Tibial nerve (tissue), 4 donors: ENCODE measurements at regions not wholly inside any gene's neighbourhood (a gene's known extent, or its start where the extent isn't known, plus 50 kb on each side); places are given as distances from the start of the nearest gene placed in this dataset.

Source experiments
- DNase-seq, 2 donors: peaks; one replicate each; pipeline ENCODE4 v3.0.0-alpha.2; 2019; ENCODE audit warnings: low spot score in 2 of 2
- H3K27ac ChIP-seq, 4 donors: fragments of 200-600 bp; sonication (generic) in 3 of 4; one replicate each; pipeline ENCODE4 v1.5.1; 2017 to 2019; ENCODE audit warnings: mild to moderate bottlenecking in 1 of 4
- H3K27me3 ChIP-seq, 2 donors: fragments of 200-600 bp; sonication (generic) in 1 of 2; one replicate each; pipeline versions ENCODE4 v1.5.1 to v1.6.0; 2017 to 2019
- H3K36me3 ChIP-seq, 3 donors: fragments of 200-600 bp; sonication (generic); one replicate each; pipeline ENCODE4 v1.5.1; 2018 to 2019
- H3K4me1 ChIP-seq, 4 donors: fragments of 200-600 bp; sonication (generic) in 3 of 4; one replicate each; pipeline ENCODE4 v1.5.1; 2017 to 2019
- H3K4me3 ChIP-seq, 4 donors: fragments of 200-600 bp; sonication (generic) in 3 of 4; one replicate each; pipeline ENCODE4 v1.5.1; 2017 to 2019; ENCODE audit warnings: mild to moderate bottlenecking in 1 of 4, moderate library complexity in 1 of 4
- H3K9me3 ChIP-seq, 4 donors: fragments of 200-600 bp; sonication (generic) in 3 of 4; one replicate each; pipeline ENCODE4 v1.5.1; 2017 to 2019
- EP300 ChIP-seq, 2 donors: sonication (generic); formaldehyde crosslinking; IDR thresholded peaks; one replicate each; pipeline ENCODE4 v1.6.1; 2017; ENCODE audit warnings: antibody characterized with exemption in 2 of 2, mild to moderate bottlenecking in 1 of 2
- POLR2A ChIP-seq, 2 donors: fragments of 450-650 bp; IDR thresholded peaks; one replicate each; pipeline ENCODE4 v1.6.1; 2017; ENCODE audit warnings: antibody characterized with exemption in 2 of 2, mild to moderate bottlenecking in 2 of 2, moderate library complexity in 2 of 2
- WGBS, 2 donors: methylation state at CpG; one replicate each; pipeline ENCODE4 v1.1.5; 2018; 5-methylcytosine and 5-hydroxymethylcytosine counted together
- TF ChIP-seq, protein P1 (sequence below), 5 experiments: fragments of 200-600 bp in 3 of 5; fragments of 450-650 bp in 2 of 5; sonication (generic) in 3 of 5; IDR thresholded peaks; one replicate each; pipeline ENCODE4 v1.5.1; 2016 to 2019; ENCODE audit warnings: antibody characterized with exemption in 5 of 5, mild to moderate bottlenecking in 3 of 5, moderate library complexity in 2 of 5

DNA sequence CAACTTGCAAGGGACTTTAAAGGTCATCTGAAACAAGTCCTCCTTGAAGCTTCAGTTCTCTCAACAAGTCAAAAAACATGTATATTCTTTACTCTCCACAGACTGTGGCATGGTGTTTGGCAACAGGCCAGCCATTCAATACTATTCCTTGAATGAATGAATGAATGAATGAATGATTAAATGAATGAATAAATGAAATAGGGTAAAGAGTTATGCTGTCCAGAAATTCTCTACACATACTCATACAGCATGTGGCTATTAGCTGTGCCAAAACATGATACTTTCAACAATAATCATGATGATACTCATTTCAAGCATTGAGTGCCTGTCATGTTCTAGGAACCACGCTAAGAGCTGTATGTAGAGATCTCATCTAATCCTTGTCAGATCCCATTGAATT is 356.1 kb downstream of the BARHL2 start:
- WGBS, 2 donors = 92 to 97% methylated on average over 1 of the region's 1 CpG
- DNase-seq = no peak
- H3K27ac ChIP-seq = no peak overlapping the region
- no peaks in the 10 kb centered on the region for H3K27me3 ChIP-seq
- no peaks in the 10 kb centered on the region for H3K36me3 ChIP-seq
- no peaks in the 10 kb centered on the region for H3K9me3 ChIP-seq
- H3K4me3 ChIP-seq = no peak overlapping the region
- H3K4me1 ChIP-seq = no peaks in the 10 kb centered on the region
- no peak for TF ChIP-seq POLR2A (IDR thresholded peaks at IDR 0.05)
- no peak for TF ChIP-seq EP300 (IDR thresholded peaks at IDR 0.05)
- TF ChIP-seq, protein P1, sequence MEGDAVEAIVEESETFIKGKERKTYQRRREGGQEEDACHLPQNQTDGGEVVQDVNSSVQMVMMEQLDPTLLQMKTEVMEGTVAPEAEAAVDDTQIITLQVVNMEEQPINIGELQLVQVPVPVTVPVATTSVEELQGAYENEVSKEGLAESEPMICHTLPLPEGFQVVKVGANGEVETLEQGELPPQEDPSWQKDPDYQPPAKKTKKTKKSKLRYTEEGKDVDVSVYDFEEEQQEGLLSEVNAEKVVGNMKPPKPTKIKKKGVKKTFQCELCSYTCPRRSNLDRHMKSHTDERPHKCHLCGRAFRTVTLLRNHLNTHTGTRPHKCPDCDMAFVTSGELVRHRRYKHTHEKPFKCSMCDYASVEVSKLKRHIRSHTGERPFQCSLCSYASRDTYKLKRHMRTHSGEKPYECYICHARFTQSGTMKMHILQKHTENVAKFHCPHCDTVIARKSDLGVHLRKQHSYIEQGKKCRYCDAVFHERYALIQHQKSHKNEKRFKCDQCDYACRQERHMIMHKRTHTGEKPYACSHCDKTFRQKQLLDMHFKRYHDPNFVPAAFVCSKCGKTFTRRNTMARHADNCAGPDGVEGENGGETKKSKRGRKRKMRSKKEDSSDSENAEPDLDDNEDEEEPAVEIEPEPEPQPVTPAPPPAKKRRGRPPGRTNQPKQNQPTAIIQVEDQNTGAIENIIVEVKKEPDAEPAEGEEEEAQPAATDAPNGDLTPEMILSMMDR (IDR thresholded peaks at IDR 0.05) = no peak

DNA sequence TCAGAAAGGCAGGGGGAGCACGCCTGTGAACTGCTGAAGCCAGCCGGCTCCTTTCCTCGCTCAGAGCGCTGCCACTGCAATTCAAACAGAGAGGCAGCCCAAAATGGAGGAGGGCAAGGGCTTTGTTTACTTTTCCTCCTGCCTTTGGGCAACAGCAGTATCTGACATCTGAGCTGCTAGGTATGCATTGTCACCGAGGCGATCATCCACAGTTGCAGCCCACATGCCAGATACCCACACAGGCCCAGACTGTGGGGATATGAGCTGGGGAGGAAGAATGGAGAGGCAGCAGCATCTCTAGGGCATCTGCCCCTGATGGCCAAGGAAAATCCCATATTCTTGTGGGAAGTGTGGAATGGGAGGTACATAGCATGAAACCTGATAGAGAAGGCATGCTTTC is 357.1 kb downstream of the BARHL2 start:
- no peaks in the 10 kb centered on the region for H3K4me1 ChIP-seq
- H3K4me3 ChIP-seq = no peak overlapping the region
- no peaks in the 10 kb centered on the region for H3K36me3 ChIP-seq
- no peak for TF ChIP-seq EP300 (IDR thresholded peaks at IDR 0.05)
- 90 to 91% methylated on average over 6 of the region's 6 CpGs for WGBS, 2 donors
- no peak overlapping the region for H3K27ac ChIP-seq
- DNase-seq = no peak
- H3K27me3 ChIP-seq = no peaks in the 10 kb centered on the region
- H3K9me3 ChIP-seq = no peaks in the 10 kb centered on the region

DNA sequence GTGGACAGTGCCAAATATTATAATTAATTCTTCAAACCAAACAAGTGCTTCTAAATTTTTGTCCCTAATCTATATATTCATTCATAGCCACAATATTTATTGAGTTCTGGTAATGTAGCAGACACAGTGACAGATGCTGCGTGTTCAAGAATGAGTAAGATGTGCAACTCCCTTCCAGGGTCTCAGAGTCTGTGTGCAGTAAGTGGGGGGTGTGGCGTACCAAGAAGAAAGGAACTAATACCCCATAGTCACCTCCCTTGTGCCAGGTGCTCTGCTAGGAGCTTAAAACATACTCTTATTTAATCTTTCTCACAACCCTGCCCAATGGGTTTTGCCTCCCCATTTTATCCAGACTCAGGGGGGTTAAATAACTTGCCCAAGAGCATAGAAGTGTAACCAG is 358.7 kb downstream of the BARHL2 start:
- TF ChIP-seq, protein P1 (IDR thresholded peaks at IDR 0.05) = no peak
- TF ChIP-seq POLR2A (IDR thresholded peaks at IDR 0.05) (no peak), EP300 (IDR thresholded peaks at IDR 0.05) (no peak)
- H3K9me3 ChIP-seq = no peaks in the 10 kb centered on the region
- WGBS, 2 donors = 89 to 94% methylated on average over 2 of the region's 2 CpGs
- no peak overlapping the region for H3K27ac ChIP-seq
- H3K27me3 ChIP-seq = no peaks in the 10 kb centered on the region
- no peaks in the 10 kb centered on the region for H3K4me1 ChIP-seq
- H3K36me3 ChIP-seq = no peaks in the 10 kb centered on the region
- DNase-seq = no peak
- H3K4me3 ChIP-seq = no peak overlapping the region

DNA sequence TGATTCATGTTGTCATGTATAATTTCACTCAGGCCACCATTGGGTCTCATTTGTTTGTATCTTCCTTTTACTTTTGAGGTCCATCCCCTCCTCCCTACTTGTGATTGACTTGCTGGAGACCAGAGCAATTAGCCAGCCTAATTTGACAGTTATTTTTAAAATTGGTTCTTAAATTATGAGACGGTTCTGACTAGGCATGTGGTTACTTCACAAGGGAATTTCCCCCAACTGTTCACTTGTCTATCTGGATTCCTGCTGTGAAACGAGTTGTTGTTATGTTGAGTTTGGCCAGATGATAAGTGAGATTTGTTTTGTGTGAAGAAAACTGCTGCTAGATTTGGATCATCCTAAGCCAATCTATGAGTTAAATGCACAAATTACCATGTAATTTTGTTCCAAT is 359.1 kb downstream of the BARHL2 start:
- no peak for TF ChIP-seq POLR2A (IDR thresholded peaks at IDR 0.05)

DNA sequence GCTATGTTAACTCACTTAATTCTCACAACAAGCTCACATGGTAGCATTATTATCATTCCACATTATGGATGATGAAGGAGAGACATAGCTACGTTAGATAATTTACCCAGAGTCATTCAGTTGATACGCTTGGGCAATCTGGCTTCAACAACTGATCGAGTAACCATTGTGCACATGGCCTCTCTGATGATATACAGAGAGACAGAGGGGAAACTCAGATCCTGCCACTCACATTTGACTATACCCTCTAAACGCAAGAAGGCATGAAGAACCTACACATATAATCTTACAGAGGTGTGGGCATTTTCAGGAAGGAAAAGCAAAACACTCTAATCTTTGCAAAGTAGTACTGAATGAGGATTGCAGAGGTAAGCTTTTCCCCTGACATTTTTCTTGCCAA is 360.1 kb downstream of the BARHL2 start:
- Histone ChIP-seq H3K4me3 (no peak overlapping the region), H3K27ac (no peak overlapping the region), H3K9me3 (no peaks in the 10 kb centered on the region), H3K4me1 (no peaks in the 10 kb centered on the region), H3K36me3 (no peaks in the 10 kb centered on the region), H3K27me3 (no peaks in the 10 kb centered on the region)
- WGBS, 2 donors = 68 to 79% methylated on average over 4 of the region's 4 CpGs
- DNase-seq = no peak
- TF ChIP-seq POLR2A (IDR thresholded peaks at IDR 0.05) = no peak
- TF ChIP-seq, protein P1 (IDR thresholded peaks at IDR 0.05) = no peak
- no peak for TF ChIP-seq EP300 (IDR thresholded peaks at IDR 0.05)

More for the DNA sequence above, 359.1 kb downstream of the BARHL2 start:
- no peaks in the 10 kb centered on the region for H3K36me3 ChIP-seq
- no peaks in the 10 kb centered on the region for H3K9me3 ChIP-seq
- H3K27me3 ChIP-seq = no peaks in the 10 kb centered on the region
- no peak overlapping the region for H3K4me3 ChIP-seq
- DNase-seq = no peak
- 11 to 31% methylated on average over 2 of the region's 2 CpGs for WGBS, 2 donors
- H3K27ac ChIP-seq = no peak overlapping the region
- no peaks in the 10 kb centered on the region for H3K4me1 ChIP-seq

DNA sequence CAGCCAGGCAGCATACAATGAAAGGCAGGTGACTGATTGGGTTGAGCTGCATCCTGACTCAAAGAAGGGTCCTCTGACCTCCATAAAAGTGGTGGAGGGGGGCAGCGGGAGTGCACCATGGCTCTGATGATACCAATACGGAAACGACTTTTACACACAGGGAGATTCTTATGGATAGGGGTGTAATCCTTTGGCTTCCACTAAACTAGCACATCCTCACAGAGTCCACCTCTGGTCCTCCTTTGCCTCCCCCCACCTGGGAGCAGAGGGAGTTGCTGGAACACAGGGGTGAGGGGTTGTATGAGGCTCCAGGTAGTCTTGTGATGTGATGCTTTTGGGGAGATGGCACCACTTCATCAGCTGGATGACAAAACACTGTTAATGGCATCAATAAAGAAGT is 361.0 kb downstream of the BARHL2 start:
- H3K9me3 ChIP-seq = no peaks in the 10 kb centered on the region
- TF ChIP-seq, protein P1 (IDR thresholded peaks at IDR 0.05) = no peak
- no peak for TF ChIP-seq POLR2A (IDR thresholded peaks at IDR 0.05)
- TF ChIP-seq EP300 (IDR thresholded peaks at IDR 0.05) = no peak
- H3K27ac ChIP-seq = no peak overlapping the region
- no peak overlapping the region for H3K4me3 ChIP-seq
- DNase-seq = no peak
- H3K27me3 ChIP-seq = no peaks in the 10 kb centered on the region
- no peaks in the 10 kb centered on the region for H3K4me1 ChIP-seq
- no peaks in the 10 kb centered on the region for H3K36me3 ChIP-seq
- WGBS, 2 donors = 94 to 95% methylated on average over 3 of the region's 3 CpGs
